ENCODE measurements at regions not wholly inside any gene's neighbourhood (a gene's known extent, or its start where the extent isn't known, plus 50 kb on each side); places are given as distances from the start of the nearest gene placed in this dataset.

- no peaks in the 10 kb centered on the region for H3K4me1 Mint-ChIP-seq
- no peak overlapping the region for H3K27ac ChIP-seq (ENCODE audit: low read length)
- whole genome bisulfite sequencing (ENCODE audit: insufficient coverage): 81% methylated on average over 3 of the region's 8 CpGs
- CTCF ChIA-PET: no interaction called here
- H3K9me3 ChIP-seq: no peaks in the 10 kb centered on the region
- H3K4me1 ChIP-seq (ENCODE audit: control insufficient read depth in 1 of 2, extremely low read depth in 1 of 2, insufficient read depth in 2 of 2, low read length in 2 of 2): no peaks in the 10 kb centered on the region
- H3K9me3 Mint-ChIP-seq: peaks cover 3 to 11% (median 4%) of the 10 kb centered on the region in 3 donors
- H3K4me3 ChIP-seq (ENCODE audit: control insufficient read depth in 1 of 2, extremely low read depth in 1 of 2, low read length in 1 of 2): no peak overlapping the region
- no peaks in the 10 kb centered on the region for H3K36me3 Mint-ChIP-seq
- H3K36me3 ChIP-seq (ENCODE audit: control insufficient read depth in 2 of 2, extremely low read depth in 1 of 2, insufficient read depth in 1 of 2, low read length in 1 of 2): no peaks in the 10 kb centered on the region
- no peak for ATAC-seq (replicated peaks in 1 of 4)
- no peak overlapping the region for H3K4me3 Mint-ChIP-seq
- DNase-seq: no peak
- no peaks in the 10 kb centered on the region for H3K27me3 Mint-ChIP-seq
- no peaks in the 10 kb centered on the region for H3K27me3 ChIP-seq (replicated peaks in 1 of 2; ENCODE audit: control insufficient read depth in 2 of 2, extremely low read depth in 1 of 2, insufficient read depth in 2 of 2, low read length in 1 of 2)
- POLR2A ChIA-PET: no interaction called here
- no peak overlapping the region for H3K27ac Mint-ChIP-seq
These were observed 517.8 kb downstream of the CCDC171 start for GRCh38 chr9:16070455-16071145.

- Mint-ChIP-seq H3K4me3 (no peak overlapping the region), H3K27ac (no peak overlapping the region), H3K36me3 (no peaks in the 10 kb centered on the region), H3K4me1 (no peaks in the 10 kb centered on the region), H3K27me3 (no peaks in the 10 kb centered on the region), H3K9me3 (peaks cover 3 to 11% (median 4%) of the 10 kb centered on the region in 3 donors)
- no peaks in the 10 kb centered on the region for H3K36me3 ChIP-seq (ENCODE audit: control insufficient read depth in 2 of 2, extremely low read depth in 1 of 2, insufficient read depth in 1 of 2, low read length in 1 of 2)
- no peak for ATAC-seq (replicated peaks in 1 of 4)
- H3K4me3 ChIP-seq (ENCODE audit: control insufficient read depth in 1 of 2, extremely low read depth in 1 of 2, low read length in 1 of 2): no peak overlapping the region
- H3K4me1 ChIP-seq (ENCODE audit: control insufficient read depth in 1 of 2, extremely low read depth in 1 of 2, insufficient read depth in 2 of 2, low read length in 2 of 2): no peaks in the 10 kb centered on the region
- H3K27ac ChIP-seq (ENCODE audit: low read length): no peak overlapping the region
- no peaks in the 10 kb centered on the region for H3K9me3 ChIP-seq
- POLR2A ChIA-PET: no interaction called here
- CTCF ChIA-PET: no interaction called here
- 65% methylated on average over 2 of the region's 4 CpGs for WGBS (ENCODE audit: insufficient coverage)
- no peaks in the 10 kb centered on the region for H3K27me3 ChIP-seq (replicated peaks in 1 of 2; ENCODE audit: control insufficient read depth in 2 of 2, extremely low read depth in 1 of 2, insufficient read depth in 2 of 2, low read length in 1 of 2)
- DNase-seq: no peak
These were observed 518.6 kb downstream of the CCDC171 start for GRCh38 chr9:16071400-16071799.

- no peaks in the 10 kb centered on the region for H3K9me3 ChIP-seq
- H3K27ac ChIP-seq (ENCODE audit: low read length): no peak overlapping the region
- H3K4me3 ChIP-seq (ENCODE audit: control insufficient read depth in 1 of 2, extremely low read depth in 1 of 2, low read length in 1 of 2): no peak overlapping the region
- Mint-ChIP-seq H3K4me1 (no peaks in the 10 kb centered on the region), H3K27me3 (no peaks in the 10 kb centered on the region), H3K36me3 (no peaks in the 10 kb centered on the region), H3K27ac (no peak overlapping the region), H3K9me3 (peaks cover 0 to 4% (median 0%) of the 10 kb centered on the region in 3 donors), H3K4me3 (no peak overlapping the region)
- DNase-seq: no peak
- no peaks in the 10 kb centered on the region for H3K4me1 ChIP-seq (ENCODE audit: control insufficient read depth in 1 of 2, extremely low read depth in 1 of 2, insufficient read depth in 2 of 2, low read length in 2 of 2)
- no peak for ATAC-seq (replicated peaks in 1 of 4)
- ChIA-PET POLR2A (no interaction called here), CTCF (no interaction called here)
- H3K36me3 ChIP-seq (ENCODE audit: control insufficient read depth in 2 of 2, extremely low read depth in 1 of 2, insufficient read depth in 1 of 2, low read length in 1 of 2): no peaks in the 10 kb centered on the region
- no peaks in the 10 kb centered on the region for H3K27me3 ChIP-seq (replicated peaks in 1 of 2; ENCODE audit: control insufficient read depth in 2 of 2, extremely low read depth in 1 of 2, insufficient read depth in 2 of 2, low read length in 1 of 2)
- WGBS (ENCODE audit: insufficient coverage): no CpG with 5 or more reads among the region's 2 CpGs
These were observed 522.1 kb downstream of the CCDC171 start for GRCh38 chr9:16074963-16075362.

- POLR2A ChIA-PET: no interaction called here
- Histone ChIP-seq H3K27me3 (replicated peaks in 1 of 2; ENCODE audit: control insufficient read depth in 2 of 2, extremely low read depth in 1 of 2, insufficient read depth in 2 of 2, low read length in 1 of 2) (no peaks in the 10 kb centered on the region), H3K9me3 (no peaks in the 10 kb centered on the region), H3K36me3 (ENCODE audit: control insufficient read depth in 2 of 2, extremely low read depth in 1 of 2, insufficient read depth in 1 of 2, low read length in 1 of 2) (no peaks in the 10 kb centered on the region), H3K4me1 (ENCODE audit: control insufficient read depth in 1 of 2, extremely low read depth in 1 of 2, insufficient read depth in 2 of 2, low read length in 2 of 2) (no peaks in the 10 kb centered on the region), H3K27ac (ENCODE audit: low read length) (no peak overlapping the region), H3K4me3 (ENCODE audit: control insufficient read depth in 1 of 2, extremely low read depth in 1 of 2, low read length in 1 of 2) (no peak overlapping the region)
- Mint-ChIP-seq H3K27ac (no peak overlapping the region), H3K27me3 (no peaks in the 10 kb centered on the region), H3K36me3 (no peaks in the 10 kb centered on the region), H3K4me1 (no peaks in the 10 kb centered on the region), H3K4me3 (no peak overlapping the region), H3K9me3 (peaks cover 0 to 4% (median 0%) of the 10 kb centered on the region in 3 donors)
- CTCF ChIA-PET: no interaction called here
- DNase-seq (no peak), ATAC-seq (replicated peaks in 1 of 4) (no peak)
- WGBS (ENCODE audit: insufficient coverage): no CpG with 5 or more reads among the region's 1 CpG
These were observed 522.9 kb downstream of the CCDC171 start for GRCh38 chr9:16075696-16076095.

- CTCF ChIA-PET: no interaction called here
- WGBS (ENCODE audit: insufficient coverage): 87% methylated on average over 3 of the region's 7 CpGs
- H3K4me1 Mint-ChIP-seq: no peaks in the 10 kb centered on the region
- POLR2A ChIA-PET: no interaction called here
- no peak overlapping the region for H3K27ac ChIP-seq (ENCODE audit: low read length)
- H3K27me3 ChIP-seq (replicated peaks in 1 of 2; ENCODE audit: control insufficient read depth in 2 of 2, extremely low read depth in 1 of 2, insufficient read depth in 2 of 2, low read length in 1 of 2): no peaks in the 10 kb centered on the region
- no peaks in the 10 kb centered on the region for H3K4me1 ChIP-seq (ENCODE audit: control insufficient read depth in 1 of 2, extremely low read depth in 1 of 2, insufficient read depth in 2 of 2, low read length in 2 of 2)
- H3K36me3 ChIP-seq (ENCODE audit: control insufficient read depth in 2 of 2, extremely low read depth in 1 of 2, insufficient read depth in 1 of 2, low read length in 1 of 2): no peaks in the 10 kb centered on the region
- H3K4me3 ChIP-seq (ENCODE audit: control insufficient read depth in 1 of 2, extremely low read depth in 1 of 2, low read length in 1 of 2): no peak overlapping the region
- DNase-seq: no peak
- no peak overlapping the region for H3K27ac Mint-ChIP-seq
- H3K27me3 Mint-ChIP-seq: no peaks in the 10 kb centered on the region
- H3K36me3 Mint-ChIP-seq: no peaks in the 10 kb centered on the region
- ATAC-seq (replicated peaks in 1 of 4): no peak
- H3K9me3 Mint-ChIP-seq: peaks cover 0 to 2% (median 0%) of the 10 kb centered on the region in 3 donors
- no peaks in the 10 kb centered on the region for H3K9me3 ChIP-seq
- no peak overlapping the region for H3K4me3 Mint-ChIP-seq
These were observed 523.7 kb downstream of the CCDC171 start for GRCh38 chr9:16076511-16076910.

- POLR2A ChIA-PET: no interaction called here
- DNase-seq: no peak
- H3K4me3 Mint-ChIP-seq: no peak overlapping the region
- peaks cover 8 to 12% (median 10%) of the 10 kb centered on the region in 3 donors for H3K9me3 Mint-ChIP-seq
- no peaks in the 10 kb centered on the region for H3K36me3 ChIP-seq (ENCODE audit: control insufficient read depth in 2 of 2, extremely low read depth in 1 of 2, insufficient read depth in 1 of 2, low read length in 1 of 2)
- no CpG with 5 or more reads among the region's 1 CpG for WGBS (ENCODE audit: insufficient coverage)
- H3K4me3 ChIP-seq (ENCODE audit: control insufficient read depth in 1 of 2, extremely low read depth in 1 of 2, low read length in 1 of 2): no peak overlapping the region
- no peak overlapping the region for H3K27ac Mint-ChIP-seq
- H3K9me3 ChIP-seq: no peaks in the 10 kb centered on the region
- CTCF ChIA-PET: no interaction called here
- no peaks in the 10 kb centered on the region for H3K27me3 ChIP-seq (replicated peaks in 1 of 2; ENCODE audit: control insufficient read depth in 2 of 2, extremely low read depth in 1 of 2, insufficient read depth in 2 of 2, low read length in 1 of 2)
- no peaks in the 10 kb centered on the region for H3K36me3 Mint-ChIP-seq
- no peak overlapping the region for H3K27ac ChIP-seq (ENCODE audit: low read length)
- no peaks in the 10 kb centered on the region for H3K4me1 ChIP-seq (ENCODE audit: control insufficient read depth in 1 of 2, extremely low read depth in 1 of 2, insufficient read depth in 2 of 2, low read length in 2 of 2)
- H3K27me3 Mint-ChIP-seq: no peaks in the 10 kb centered on the region
- no peak for ATAC-seq (replicated peaks in 1 of 4)
- no peaks in the 10 kb centered on the region for H3K4me1 Mint-ChIP-seq
These were observed 530.0 kb downstream of the CCDC171 start for GRCh38 chr9:16082796-16083195.

GRCh38 chr9:16085167-16085726 is 532.4 kb downstream of the CCDC171 start:
- H3K4me3 ChIP-seq (ENCODE audit: control insufficient read depth in 1 of 2, extremely low read depth in 1 of 2, low read length in 1 of 2): no peak overlapping the region
- Mint-ChIP-seq H3K4me1 (no peaks in the 10 kb centered on the region), H3K27me3 (no peaks in the 10 kb centered on the region), H3K36me3 (no peaks in the 10 kb centered on the region), H3K9me3 (peaks cover 12 to 15% (median 12%) of the 10 kb centered on the region in 3 donors), H3K27ac (no peak overlapping the region), H3K4me3 (no peak overlapping the region)
- ATAC-seq (replicated peaks in 1 of 4): no peak
- CTCF ChIA-PET: no interaction called here
- no peak for DNase-seq
- H3K36me3 ChIP-seq (ENCODE audit: control insufficient read depth in 2 of 2, extremely low read depth in 1 of 2, insufficient read depth in 1 of 2, low read length in 1 of 2): no peaks in the 10 kb centered on the region
- no peaks in the 10 kb centered on the region for H3K27me3 ChIP-seq (replicated peaks in 1 of 2; ENCODE audit: control insufficient read depth in 2 of 2, extremely low read depth in 1 of 2, insufficient read depth in 2 of 2, low read length in 1 of 2)
- H3K9me3 ChIP-seq: no peaks in the 10 kb centered on the region
- no peak overlapping the region for H3K27ac ChIP-seq (ENCODE audit: low read length)
- POLR2A ChIA-PET: no interaction called here
- H3K4me1 ChIP-seq (ENCODE audit: control insufficient read depth in 1 of 2, extremely low read depth in 1 of 2, insufficient read depth in 2 of 2, low read length in 2 of 2): no peaks in the 10 kb centered on the region
- WGBS (ENCODE audit: insufficient coverage): 84% methylated on average over 3 of the region's 5 CpGs
